ENCODE measurements at regions not wholly inside any gene's neighbourhood (a gene's known extent, or its start where the extent isn't known, plus 50 kb on each side); places are given as distances from the start of the nearest gene placed in this dataset.
"Not testable (repeated sequence)": the region's sequence is repeated elsewhere in the genome, so short reads cannot be mapped to it uniquely, and the experiment has no call there.

GRCh38 chr10:101280511-101280910, 51.2 kb upstream of the LBX1 start:
- no peak for DNase-seq (ENCODE audit: low spot score)
- intact Hi-C loops (cut with DNase I) = loop anchor here in 1 of 2 donors (10.0 kb wide), 1 partner anchor 284 kb away; no protein-coding TSS in a partner anchor

GRCh38 chr10:101280921-101281320, 51.7 kb upstream of the LBX1 start:
- intact Hi-C loops (cut with DNase I) = loop anchor here in 1 of 2 donors (10.0 kb wide), 1 partner anchor 284 kb away; no protein-coding TSS in a partner anchor
- not testable (repeated sequence) for DNase-seq (ENCODE audit: low spot score)

- DNase-seq (ENCODE audit: low spot score) = no peak
- intact Hi-C loops (cut with DNase I) = loop anchor here in 1 of 2 donors (10.0 kb wide), 1 partner anchor 282 kb away; no protein-coding TSS in a partner anchor
Observed at GRCh38 chr10:101282947-101283346, 53.7 kb upstream of the LBX1 start.

GRCh38 chr10:101283762-101284100, 54.5 kb upstream of the LBX1 start:
- no peak for DNase-seq (ENCODE audit: low spot score)
- intact Hi-C loops (cut with DNase I) = loop anchor here in 1 of 2 donors (10.0 kb wide), 1 partner anchor 281 kb away; no protein-coding TSS in a partner anchor

- intact Hi-C loops (cut with DNase I) = loop anchor here in 1 of 2 donors (10.0 kb wide), 1 partner anchor 281 kb away; no protein-coding TSS in a partner anchor
- no peak for DNase-seq (ENCODE audit: low spot score)
Observed at GRCh38 chr10:101284101-101284743, 55.0 kb upstream of the LBX1 start.

GRCh38 chr10:101284744-101285463, 55.6 kb upstream of the LBX1 start:
- no peak for DNase-seq (ENCODE audit: low spot score)
- intact Hi-C loops (cut with DNase I) = loop anchor here in 1 of 2 donors (10.0 kb wide), 1 partner anchor 280 kb away; no protein-coding TSS in a partner anchor

GRCh38 chr10:101285519-101286070, 56.3 kb upstream of the LBX1 start:
- no peak for DNase-seq (ENCODE audit: low spot score)
- intact Hi-C loops (cut with DNase I) = loop anchor here in 1 of 2 donors (10.0 kb wide), 1 partner anchor 279 kb away; no protein-coding TSS in a partner anchor

GRCh38 chr10:101286248-101287046, 57.2 kb upstream of the LBX1 start:
- intact Hi-C loops (cut with DNase I) = loop anchor here in 1 of 2 donors (10.0 kb wide), 1 partner anchor 278 kb away; no protein-coding TSS in a partner anchor
- no peak for DNase-seq (ENCODE audit: low spot score)

GRCh38 chr10:101287183-101287996, 58.1 kb upstream of the LBX1 start:
- intact Hi-C loops (cut with DNase I) = loop anchor here in 1 of 2 donors (10.0 kb wide), 1 partner anchor 277 kb away; no protein-coding TSS in a partner anchor
- DNase-seq (ENCODE audit: low spot score) = no peak

- DNase-seq (ENCODE audit: low spot score) = no peak
- intact Hi-C loops (cut with DNase I) = loop anchor here in 1 of 2 donors (10.0 kb wide), 1 partner anchor 277 kb away; no protein-coding TSS in a partner anchor
Observed at GRCh38 chr10:101287997-101288635, 58.9 kb upstream of the LBX1 start.

- intact Hi-C loops (cut with DNase I) = loop anchor here in 1 of 2 donors (10.0 kb wide), 1 partner anchor 275 kb away; no protein-coding TSS in a partner anchor
Observed at GRCh38 chr10:101289541-101289940, 60.3 kb upstream of the LBX1 start.

GRCh38 chr10:101290431-101290830, 61.2 kb upstream of the LBX1 start:
- DNase-seq (ENCODE audit: low spot score) = no peak
- intact Hi-C loops (cut with DNase I) = no loop called here

More at GRCh38 chr10:101289541-101289940, 60.3 kb upstream of the LBX1 start:
- no peak for DNase-seq (ENCODE audit: low spot score)

GRCh38 chr10:101290881-101291280, 61.6 kb upstream of the LBX1 start:
- intact Hi-C loops (cut with DNase I) = no loop called here
- no peak for DNase-seq (ENCODE audit: low spot score)

- DNase-seq (ENCODE audit: low spot score) = no peak
- intact Hi-C loops (cut with DNase I) = no loop called here
Observed at GRCh38 chr10:101291331-101292193, 62.3 kb upstream of the LBX1 start.

- no peak for DNase-seq (ENCODE audit: low spot score)
- intact Hi-C loops (cut with DNase I) = no loop called here
Observed at GRCh38 chr10:101292194-101293006, 61.6 kb upstream of the BTRC start.
